Inferior parietal cortex (tissue), 1 donor: ENCODE measurements at regions not wholly inside any gene's neighbourhood (a gene's known extent, or its start where the extent isn't known, plus 50 kb on each side); places are given as distances from the start of the nearest gene placed in this dataset.

Experiments
- DNase-seq: peaks from one replicate; pipeline ENCODE4 v3.0.0-alpha.2; 2016; ENCODE audit errors: extremely low spot score

DNA sequence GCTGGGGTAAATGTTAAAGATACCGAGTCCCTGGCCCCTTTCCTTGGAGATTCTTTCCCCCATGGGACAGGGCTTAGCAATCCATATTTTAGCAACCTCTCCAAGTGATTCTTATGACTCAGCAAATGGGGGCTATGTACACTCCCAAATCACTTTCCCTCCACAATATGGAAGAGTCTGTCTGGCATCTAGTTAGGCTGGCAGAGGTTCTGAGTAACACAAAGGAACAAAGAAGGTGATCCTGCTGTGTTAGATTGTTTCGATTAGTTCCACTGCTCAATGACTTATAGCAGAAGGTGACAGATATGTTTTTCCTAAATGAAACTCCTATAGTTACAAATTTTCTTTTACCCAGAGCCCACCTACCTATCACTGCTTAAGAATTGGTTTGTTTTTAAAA is 154.0 kb upstream of the SYT13 start:
- no peak for DNase-seq

DNA sequence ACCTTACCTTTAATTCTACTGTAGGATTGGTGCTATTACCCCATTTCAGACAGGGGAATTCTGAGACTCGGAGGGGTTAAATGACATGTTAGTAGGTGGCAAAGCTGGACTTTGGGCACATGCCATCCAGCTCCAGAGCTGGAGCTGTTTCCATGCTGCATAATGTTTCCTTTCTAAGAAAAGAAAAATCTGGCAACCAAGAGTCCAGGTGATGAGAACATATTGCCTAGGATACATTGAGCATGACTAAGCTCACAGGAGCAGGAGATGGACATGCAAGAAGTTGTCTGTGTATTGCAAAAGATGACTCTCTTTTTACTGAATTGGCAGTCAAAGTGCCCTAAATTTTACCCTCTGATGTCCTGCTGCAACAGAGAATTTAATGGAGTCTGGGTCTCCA is 150.8 kb upstream of the SYT13 start:
- no peak for DNase-seq

DNA sequence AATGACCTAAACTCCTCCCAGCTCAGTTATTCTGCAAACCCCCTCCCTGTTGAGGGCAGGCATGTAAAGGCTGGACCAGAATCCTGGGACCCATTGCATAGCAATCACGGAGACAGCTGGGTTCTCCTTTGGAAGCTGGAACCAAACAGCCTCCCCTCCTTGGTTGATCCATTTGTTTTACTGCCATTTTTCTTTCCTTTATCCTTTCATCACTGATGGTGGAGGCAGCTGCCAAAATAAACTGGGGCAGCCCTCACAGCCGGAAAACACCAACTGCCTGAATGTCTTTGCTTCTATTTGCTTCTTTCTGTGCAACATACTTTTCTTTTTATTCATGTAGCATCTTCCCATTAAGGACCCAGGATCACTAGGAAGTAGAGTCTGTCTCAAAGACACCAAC is 150.0 kb upstream of the SYT13 start:
- DNase-seq: peak; percentile 27

DNA sequence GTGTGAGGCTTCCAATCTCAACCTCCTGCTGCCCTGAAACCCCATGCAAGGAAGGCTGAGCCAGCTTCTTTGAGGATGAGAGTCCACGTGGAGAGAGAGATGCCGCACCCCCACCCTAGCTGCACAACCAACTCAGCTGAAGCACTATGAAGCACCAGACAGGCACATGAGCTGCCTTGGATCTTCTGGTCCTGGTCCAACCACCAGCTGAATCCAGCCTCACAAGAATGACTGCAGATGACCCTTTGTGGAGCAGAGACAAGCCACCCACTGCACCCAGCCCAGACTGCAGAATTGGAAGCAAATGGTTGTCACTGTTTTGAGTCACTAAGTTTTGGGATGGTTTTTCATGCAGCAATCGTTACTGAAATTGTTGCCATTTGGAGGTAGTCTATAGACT is 149.6 kb upstream of the SYT13 start:
- no peak for DNase-seq

DNA sequence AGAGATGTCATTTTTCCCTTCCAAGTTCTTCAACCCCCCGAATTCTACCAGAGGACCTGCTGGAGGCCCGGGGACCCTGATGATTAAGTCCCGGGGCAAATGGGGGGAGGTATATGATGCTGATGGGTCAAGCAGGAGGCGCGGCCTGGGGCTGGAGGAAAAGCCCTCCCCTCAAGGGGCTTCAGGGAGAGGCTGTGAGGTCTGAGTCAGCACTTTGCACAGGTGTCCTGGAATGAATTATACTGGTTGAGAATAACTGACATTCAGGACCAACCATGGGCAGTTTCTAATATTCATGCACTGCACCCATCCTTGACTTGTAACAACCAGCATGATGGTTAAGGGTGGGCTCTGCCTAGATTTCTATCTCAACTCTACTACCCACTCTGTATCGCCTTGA is 146.8 kb upstream of the SYT13 start:
- DNase-seq: no peak

DNA sequence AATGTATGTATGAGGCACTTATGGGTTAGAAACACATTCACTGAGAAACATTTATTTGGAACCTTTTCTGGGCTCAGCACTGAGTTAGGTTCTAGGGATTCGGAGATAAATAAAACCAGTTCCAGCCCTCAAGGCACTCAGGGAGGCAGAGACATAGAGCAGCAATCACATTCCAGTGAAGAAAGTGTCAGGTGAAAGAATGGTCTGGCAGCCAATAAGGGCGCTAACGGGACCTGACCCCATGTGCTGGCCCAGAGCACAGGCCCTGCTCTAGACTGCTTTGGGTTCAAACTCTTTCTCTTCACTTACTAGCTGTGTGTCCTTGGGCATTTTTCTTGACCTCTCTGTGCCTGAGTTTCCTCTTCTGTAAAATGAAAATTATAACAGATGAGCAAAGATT is 146.0 kb upstream of the SYT13 start:
- no peak for DNase-seq

DNA sequence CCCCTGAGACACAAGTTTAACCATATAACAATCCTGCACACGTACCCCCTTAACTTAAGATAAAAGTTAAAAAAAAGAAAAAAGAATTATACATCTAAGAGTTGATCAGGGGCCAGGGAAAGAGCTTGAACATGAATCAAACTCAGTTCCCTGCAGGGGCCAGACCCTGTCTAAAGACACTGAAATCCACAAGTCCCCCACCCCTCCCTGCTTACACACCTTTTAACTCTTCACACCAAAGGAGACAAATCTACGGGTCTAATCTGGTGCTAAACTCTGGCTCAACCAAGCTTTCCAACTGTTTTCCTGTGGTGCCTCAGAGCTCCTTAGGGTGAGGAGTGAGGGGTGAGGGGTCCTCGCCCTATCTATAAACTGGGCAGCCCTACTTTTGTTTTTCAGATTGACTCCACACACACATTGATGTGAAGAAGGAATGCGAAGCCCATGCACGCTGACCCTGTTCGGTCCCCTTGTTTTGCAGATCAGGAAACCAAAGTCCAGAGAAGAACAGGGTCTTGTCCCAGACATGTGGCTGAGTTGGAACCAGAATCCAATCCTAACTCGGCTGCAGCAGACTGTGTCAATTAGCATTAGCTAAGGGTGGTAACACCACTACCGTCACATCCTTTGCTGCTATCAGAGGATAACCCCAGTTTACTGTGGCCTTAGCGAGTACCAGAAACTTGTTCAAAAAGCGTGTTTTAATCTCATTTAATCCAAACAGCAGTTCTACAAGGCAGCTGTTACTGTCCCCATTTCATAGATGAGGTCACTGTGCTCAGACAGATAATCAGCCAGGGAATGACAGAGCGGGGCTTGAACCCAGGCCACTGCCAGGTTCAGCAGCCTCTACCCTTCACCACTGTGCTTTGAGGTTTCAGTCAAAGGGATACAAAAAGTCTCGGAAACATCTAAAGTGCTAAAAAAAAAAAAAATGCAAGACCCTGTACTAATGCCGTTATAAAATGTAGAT is 145.2 kb upstream of the SYT13 start:
- no peak for DNase-seq

DNA sequence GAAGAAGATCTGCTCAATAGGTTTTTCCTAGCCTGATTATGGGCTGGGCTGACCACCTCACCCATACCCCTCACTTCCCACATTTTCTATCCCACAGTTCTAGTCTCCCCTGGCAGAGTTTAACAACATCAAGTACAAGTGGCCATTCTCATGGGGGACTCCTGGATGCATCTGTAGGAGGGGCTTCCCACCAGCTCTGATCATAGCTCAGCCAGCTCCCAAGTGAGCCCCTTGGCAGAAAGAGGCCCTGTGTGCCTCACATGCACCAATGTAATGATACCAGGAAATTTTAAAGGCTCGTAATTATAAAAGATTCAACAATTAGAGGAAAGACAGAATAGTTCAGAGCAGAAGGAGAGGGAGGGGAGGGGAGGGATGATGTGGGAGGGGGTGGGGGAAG is 144.2 kb upstream of the SYT13 start:
- DNase-seq: no peak

DNA sequence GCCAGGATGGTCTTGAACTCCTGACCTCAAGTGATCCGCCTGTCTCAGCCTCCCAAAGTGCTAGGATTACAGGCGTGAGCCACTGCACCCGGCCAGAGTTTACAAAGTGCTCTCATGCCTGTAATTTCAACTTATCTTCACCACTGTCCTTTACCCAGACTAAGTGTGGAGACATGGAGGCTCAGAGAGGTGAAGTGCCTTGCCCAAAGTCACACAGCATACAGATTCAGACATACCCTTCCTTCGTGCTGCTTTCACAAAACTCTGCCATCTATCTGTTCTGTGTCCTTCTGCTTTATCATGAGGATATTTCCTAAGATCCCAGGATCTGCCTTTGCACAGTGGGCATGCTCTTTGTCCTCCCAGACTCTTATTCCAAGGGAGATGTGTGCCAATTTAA is 143.6 kb upstream of the SYT13 start:
- DNase-seq: no peak

DNA sequence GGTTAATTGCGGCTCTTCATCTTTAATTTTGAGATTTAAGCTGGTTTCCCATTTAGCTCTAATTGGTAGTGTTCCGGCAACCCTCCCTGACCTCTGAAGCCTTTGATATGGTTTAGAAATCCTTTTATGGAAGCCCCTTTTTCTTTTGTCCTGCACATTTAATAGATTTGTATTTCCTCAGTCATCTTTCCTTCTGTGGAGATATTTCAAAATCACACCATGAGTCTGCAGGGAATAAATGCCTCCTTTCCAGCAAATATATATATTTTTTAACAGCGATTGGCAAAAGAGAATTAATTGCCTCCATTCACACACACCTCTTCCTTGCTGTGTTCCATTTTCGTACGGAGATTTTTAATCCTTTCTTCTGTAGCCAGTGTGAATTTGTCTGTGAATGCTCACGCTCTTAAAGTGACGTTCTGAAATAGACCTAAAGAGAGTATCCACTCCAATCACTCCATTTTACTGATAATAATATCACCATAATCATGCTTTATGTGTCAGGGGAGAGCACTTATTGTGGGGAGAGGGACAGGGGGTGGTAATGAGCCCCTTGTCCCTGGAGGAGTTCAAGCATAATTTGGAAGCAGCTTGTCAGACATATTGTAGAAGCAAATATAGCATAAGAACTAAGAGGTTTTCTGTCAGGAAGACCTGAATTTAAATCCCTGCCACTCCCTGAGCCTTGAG is 142.5 kb upstream of the SYT13 start:
- no peak for DNase-seq

DNA sequence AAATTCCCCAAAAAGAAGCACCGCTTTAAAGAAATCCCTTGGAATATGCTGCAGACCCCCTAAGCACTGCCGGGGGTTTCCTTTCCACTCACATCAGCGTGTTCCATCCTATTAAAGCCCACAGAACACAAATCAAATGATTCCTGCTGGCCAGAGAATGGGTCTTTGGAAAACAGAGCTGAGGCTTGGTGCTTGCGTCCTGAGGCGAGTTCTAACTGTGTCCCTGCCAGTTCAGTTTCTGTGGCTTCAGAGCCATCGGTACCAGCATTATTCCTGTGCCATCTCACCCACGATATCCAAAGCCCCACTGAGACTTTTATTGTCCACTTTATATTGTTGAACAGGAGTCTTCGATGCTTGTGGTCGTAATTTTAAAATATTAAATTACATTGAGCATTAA is 142.0 kb upstream of the SYT13 start:
- no peak for DNase-seq

DNA sequence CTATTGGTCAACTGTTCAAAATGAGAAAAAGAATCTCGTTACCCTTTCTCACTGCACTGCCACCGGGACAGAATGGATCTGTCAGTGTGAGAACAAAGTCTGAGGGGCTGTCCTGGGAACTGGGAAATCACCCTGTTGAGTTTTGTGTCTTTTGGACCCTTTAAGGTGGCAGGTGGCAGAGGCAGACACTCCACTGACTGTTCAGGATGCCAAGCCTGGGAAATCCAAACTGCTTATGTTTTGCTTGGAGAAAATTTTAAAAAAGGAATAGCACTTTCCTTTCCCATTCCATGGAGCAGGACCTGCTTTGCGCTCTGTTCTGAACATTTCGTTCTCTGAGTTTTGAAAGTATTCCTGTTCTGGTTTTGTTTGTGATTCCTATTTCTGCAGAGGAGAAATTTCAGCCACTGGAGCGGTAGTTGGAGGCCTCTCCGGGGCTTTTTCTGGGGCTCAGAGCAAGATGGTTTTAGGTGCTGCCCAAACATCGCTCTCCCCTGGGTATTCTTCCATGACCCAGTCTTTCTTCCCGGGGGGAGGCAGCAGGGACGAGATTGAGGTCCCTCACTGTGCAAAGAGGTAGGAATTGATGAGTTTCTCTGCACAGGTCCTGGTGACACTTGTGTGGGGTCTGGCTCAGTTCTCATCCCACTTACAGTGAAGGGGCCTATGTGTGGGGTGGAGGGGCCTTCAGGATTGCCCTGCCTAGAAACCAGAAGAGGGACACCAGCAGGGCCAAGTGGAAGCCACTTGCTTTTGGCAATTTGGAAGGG is 138.5 kb upstream of the SYT13 start:
- DNase-seq: no peak

DNA sequence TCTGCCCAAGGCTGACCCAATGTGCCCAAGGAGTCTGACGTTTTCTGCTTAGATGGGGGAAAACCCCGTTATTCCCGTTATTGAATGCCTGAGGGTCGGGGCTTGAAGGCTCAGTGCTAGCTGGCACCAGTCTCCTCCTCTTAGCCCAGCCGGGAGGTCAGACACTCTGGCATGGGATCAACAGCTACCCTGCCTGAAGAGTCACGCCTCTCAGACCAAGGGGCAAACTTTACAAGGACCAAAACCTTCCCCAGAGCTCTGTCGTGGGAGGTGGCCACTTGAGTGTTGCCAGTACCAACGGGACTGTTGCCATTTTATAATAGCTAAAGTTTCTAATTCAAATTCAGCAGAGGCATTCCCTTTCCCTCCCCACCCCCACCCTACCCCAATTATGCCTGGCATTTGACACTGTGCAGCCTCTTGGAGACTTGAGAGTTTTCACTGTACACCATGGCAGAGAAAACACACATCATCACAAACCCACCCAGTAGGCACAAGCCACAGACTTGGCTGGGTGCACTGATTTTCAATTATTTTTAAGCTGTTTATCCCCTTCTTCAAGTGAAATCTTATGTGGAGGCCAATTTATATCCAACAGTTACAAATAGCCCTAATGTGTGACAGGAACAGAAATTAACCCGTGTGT is 137.5 kb upstream of the SYT13 start:
- no peak for DNase-seq

DNA sequence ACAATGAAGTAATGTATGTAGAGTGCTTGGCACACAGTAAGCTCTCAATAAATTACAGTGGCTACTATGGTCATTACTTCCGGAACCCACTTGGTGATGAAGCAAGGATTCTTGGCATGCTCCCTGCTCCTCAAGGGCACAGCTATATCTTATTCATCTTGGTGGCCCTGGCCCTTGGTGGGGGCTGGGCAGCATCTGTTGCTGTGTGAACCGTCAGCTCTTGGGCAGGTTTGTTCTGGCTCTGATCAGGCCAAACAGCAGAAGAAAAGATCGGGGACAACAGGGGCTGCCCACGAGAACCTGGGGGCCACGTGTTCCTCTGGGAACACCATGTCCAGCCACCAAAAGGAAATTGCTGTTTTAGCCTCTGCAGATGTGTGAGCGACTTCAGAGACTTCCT is 136.9 kb upstream of the SYT13 start:
- DNase-seq: no peak

DNA sequence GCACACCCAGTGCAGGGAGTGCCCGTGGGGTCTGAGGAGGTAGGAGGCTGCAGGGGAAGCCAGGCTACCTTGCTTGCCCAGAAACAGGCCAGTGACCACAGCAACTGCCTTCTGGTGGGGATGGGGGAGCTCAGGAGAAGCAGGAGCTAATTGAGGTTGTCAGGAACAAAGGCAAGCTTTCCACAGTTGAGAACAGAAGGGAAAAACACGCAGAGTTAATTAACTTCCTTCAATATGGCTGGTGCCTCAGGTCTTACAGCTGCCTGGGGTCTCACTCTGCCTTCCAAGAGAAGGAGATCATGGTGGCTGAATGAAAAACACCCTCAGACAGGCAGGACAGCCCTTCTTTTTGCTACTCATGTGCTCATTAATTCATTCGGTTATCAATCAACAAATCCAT is 127.9 kb upstream of the SYT13 start:
- no peak for DNase-seq

DNA sequence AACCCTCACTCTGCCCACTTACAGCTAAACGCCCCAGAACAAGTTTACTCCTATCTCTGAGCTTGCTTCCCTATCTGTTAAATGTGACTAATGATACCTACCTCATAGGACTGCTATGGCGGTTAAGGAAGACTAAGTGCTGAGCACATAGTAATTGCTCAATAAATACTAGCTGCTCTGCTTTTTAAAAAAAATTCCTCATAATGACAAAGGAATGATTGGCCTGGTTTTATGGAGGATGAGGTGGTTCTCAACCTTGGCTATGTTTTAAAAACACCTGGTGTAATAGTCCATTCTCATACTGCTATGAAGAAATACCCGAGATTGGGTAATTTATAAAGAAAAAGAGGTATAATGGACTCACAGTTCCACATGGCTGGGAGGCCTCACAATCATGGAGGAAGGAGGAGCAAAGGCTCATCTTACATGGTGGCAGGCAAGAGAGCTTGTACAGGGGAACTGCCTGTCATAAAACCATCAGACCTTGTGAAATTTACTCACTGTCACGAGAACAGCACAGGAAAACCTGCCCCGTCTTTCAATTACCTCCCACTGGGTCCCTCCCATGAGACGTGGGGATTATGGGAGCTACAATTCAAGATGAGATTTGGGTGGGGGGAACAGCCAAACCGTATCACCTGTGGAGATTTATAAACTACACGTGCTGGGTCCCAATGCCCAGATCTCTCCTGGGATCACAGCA is 127.2 kb upstream of the SYT13 start:
- no peak for DNase-seq

DNA sequence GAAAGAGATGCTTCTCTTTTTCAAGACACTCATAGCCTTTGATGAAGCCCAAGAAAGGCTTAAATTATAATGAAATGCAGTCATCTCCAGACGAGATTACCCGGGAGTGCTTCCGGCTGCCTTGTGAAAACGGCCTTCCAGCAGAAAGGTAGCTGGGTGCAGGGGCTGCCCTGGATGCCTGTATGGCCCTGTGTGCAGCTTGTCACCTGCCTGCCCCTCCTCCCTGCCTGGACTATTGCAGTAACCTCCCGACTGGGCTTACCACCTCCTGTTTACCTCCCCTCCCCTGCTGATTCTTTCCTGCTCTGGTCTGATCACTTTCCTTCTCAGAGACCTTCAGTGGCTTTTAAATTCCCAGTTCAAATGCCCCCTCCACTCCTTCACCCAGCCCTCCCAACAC is 126.4 kb upstream of the SYT13 start:
- DNase-seq: no peak

DNA sequence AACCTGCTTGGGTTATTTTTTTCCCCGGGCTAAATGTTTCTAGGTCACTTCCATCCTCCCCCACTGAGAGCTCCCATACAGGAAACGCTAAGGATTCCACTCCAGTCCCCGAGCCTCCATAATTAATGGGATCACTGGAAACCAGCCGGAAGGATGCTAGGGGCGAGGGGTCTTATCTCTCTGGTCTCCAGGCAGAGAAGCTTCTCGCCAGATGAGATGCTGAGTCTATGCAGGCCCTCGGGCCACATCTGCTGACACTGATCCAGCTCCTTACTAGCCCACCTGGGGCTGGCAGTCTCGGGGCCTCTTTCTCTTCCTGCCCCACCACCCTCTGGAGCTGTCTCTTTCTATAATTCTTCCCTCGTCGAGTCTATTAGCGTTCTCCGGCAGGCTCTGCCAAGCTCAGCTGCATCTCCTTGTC is 125.9 kb upstream of the SYT13 start:
- DNase-seq: no peak

DNA sequence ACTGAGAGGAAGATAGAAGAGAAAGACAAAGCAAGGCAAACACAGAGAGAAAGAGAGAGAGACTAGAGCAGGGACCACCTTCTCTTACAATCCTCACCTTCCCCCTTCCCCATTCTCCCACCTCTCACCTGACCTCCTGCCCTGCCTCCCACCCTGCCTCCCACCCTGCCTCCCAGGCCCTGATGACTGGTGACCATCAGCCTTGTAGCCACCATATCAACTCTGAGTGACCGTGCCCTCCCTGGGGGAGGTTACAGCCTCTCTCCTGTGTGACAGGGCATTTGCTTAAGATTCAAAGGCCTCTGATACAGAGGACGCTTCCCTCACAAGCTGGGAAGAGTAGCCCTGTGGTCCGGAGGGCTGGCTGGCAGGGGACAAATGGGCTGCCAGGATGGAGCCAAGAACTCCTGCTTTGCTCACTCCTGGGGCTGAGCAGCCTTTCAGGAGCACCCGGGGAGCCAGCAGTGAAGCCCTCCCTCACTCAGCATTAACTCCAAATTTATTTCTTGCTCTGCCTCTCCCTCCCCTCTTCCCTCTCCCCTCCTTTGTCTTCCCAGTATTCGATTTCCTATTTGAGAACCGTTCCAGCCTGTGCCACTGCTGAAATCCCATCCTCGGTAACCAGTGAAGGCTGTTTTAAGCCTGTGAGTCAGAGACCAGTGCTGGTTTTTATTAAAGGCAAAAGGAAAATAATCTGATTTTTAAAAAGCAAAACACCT is 125.2 kb upstream of the SYT13 start:
- DNase-seq: no peak

DNA sequence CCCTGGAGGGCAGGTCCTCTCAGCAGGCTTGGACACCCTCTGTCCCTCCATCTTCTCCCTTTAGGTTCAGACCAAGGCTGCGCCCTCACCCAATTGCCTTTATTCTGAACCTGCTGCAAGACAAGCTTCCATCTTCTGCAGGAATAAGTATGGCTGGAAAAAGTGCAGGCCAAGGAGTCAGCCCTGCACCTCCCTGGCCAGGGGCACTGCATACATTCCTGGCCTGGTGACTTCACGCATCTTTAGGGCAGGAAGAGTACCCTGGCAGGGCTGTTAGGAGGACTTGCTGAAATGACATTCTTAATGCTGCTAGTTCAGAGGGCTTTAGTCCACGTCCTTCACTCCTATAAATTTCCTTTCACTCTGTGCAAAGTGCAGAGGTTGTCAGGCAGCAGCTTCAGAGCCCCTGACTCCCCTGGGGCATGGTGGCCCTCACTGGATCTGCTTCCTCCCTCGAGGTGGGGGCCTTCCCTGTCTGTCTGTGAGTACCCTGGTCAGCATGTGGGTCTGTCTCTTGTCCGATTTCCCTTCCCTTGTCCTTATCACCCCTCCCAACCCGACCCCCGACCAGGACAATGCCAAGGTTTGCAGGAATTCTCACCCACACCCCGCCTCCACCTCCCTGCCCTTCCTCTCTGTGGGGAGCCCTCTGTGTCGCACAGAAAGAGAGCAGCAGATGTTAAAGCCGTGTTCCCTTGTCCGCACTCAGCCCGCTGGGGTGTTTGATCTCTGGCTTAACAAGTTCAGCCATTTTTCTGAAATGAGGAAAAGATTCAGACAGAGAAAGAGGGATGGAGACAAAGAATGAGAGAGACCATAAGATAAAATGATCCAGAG is 124.5 kb upstream of the SYT13 start:
- DNase-seq: no peak
